ENCODE measurements at regions not wholly inside any gene's neighbourhood (a gene's known extent, or its start where the extent isn't known, plus 50 kb on each side); places are given as distances from the start of the nearest gene placed in this dataset.
"Not testable (repeated sequence)": the region's sequence is repeated elsewhere in the genome, so short reads cannot be mapped to it uniquely, and the experiment has no call there.

DNA sequence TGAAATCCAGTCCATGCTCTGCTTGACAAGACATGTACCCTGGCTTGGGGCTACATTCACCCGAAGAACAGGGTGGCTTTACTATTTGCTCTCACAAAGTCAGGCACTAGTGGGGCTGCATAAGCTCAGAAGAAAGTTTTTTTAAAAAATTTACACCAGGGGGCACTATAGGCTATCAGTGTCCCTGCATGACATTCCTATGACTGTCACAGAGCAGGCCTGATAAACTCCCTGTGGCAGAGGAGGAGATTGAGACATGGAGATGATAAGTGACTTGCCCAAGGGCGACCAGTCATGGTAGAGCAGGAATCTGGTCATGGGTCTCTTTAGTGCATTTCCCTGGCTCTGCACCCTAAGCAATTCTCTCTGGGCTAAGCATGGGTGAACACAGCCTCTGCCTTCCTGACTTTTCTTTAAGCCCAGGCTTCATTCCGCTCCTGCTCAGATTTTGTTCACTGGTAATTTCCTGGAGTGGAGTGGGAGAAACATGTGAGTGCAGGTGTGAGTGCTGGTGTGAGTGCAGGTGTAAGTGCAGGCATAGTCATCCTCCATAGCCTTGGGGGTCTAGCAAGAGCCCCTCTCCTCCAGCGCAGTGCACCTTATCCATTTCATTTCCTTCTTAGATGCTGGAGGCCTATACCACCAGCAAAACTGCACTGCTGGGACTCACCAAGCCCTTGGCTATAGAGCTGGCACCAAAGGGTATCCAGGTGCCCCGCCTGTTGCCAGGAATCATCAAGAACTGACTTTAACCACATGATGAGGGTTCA, 91.6 kb downstream of the DHRS2 start:
- no peaks in the 10 kb centered on the region for H3K27me3 Mint-ChIP-seq
- ATAC-seq (ENCODE audit: low read depth): no peak
- TF ChIP-seq, protein P1, sequence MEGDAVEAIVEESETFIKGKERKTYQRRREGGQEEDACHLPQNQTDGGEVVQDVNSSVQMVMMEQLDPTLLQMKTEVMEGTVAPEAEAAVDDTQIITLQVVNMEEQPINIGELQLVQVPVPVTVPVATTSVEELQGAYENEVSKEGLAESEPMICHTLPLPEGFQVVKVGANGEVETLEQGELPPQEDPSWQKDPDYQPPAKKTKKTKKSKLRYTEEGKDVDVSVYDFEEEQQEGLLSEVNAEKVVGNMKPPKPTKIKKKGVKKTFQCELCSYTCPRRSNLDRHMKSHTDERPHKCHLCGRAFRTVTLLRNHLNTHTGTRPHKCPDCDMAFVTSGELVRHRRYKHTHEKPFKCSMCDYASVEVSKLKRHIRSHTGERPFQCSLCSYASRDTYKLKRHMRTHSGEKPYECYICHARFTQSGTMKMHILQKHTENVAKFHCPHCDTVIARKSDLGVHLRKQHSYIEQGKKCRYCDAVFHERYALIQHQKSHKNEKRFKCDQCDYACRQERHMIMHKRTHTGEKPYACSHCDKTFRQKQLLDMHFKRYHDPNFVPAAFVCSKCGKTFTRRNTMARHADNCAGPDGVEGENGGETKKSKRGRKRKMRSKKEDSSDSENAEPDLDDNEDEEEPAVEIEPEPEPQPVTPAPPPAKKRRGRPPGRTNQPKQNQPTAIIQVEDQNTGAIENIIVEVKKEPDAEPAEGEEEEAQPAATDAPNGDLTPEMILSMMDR (IDR thresholded peaks at IDR 0.05): no peak
- POLR2A ChIA-PET: no interaction called here
- CTCF ChIA-PET: interaction anchor here (0.6 kb wide), 1 partner anchor 203 kb away, joined by 3 read pairs; no protein-coding TSS in a partner anchor
- no peaks in the 10 kb centered on the region for H3K9me3 Mint-ChIP-seq
- no peak for DNase-seq
- intact Hi-C loops (cut with micrococcal nuclease): no loop called here
- no peak overlapping the region for H3K27ac Mint-ChIP-seq
- no peaks in the 10 kb centered on the region for H3K36me3 Mint-ChIP-seq (ENCODE audit: low read depth)
- H3K4me1 Mint-ChIP-seq: no peaks in the 10 kb centered on the region
- no peak overlapping the region for H3K4me3 Mint-ChIP-seq

DNA sequence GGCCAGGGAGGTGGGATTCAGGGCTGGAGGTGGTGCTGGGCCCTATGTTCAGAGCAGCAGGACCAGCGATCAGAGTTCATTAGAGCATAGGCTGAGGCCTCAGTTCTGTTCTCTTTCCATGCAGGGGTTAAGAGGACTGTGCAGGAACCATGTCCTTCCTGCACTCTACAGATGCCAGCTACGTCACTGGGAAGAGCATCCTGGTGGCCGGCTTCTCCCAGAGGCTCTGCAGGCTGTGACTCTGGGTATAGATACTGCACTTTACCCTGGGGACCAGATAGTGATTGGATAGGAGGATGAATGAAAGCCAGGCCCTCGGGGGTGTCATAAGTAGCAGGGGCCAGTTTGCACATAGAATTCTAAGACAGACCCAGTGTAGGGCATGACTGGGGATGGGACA, 92.6 kb downstream of the DHRS2 start:
- ChIA-PET CTCF (no interaction called here), POLR2A (no interaction called here)
- no peak for ATAC-seq (ENCODE audit: low read depth)
- no peak overlapping the region for H3K27ac Mint-ChIP-seq
- DNase-seq: no peak
- intact Hi-C loops (cut with micrococcal nuclease): no loop called here
- H3K9me3 Mint-ChIP-seq: no peaks in the 10 kb centered on the region
- TF ChIP-seq, protein P1 (IDR thresholded peaks at IDR 0.05): no peak
- H3K4me1 Mint-ChIP-seq: no peaks in the 10 kb centered on the region
- no peak overlapping the region for H3K4me3 Mint-ChIP-seq
- H3K36me3 Mint-ChIP-seq (ENCODE audit: low read depth): no peaks in the 10 kb centered on the region
- H3K27me3 Mint-ChIP-seq: peaks cover 3% of the 10 kb centered on the region

DNA sequence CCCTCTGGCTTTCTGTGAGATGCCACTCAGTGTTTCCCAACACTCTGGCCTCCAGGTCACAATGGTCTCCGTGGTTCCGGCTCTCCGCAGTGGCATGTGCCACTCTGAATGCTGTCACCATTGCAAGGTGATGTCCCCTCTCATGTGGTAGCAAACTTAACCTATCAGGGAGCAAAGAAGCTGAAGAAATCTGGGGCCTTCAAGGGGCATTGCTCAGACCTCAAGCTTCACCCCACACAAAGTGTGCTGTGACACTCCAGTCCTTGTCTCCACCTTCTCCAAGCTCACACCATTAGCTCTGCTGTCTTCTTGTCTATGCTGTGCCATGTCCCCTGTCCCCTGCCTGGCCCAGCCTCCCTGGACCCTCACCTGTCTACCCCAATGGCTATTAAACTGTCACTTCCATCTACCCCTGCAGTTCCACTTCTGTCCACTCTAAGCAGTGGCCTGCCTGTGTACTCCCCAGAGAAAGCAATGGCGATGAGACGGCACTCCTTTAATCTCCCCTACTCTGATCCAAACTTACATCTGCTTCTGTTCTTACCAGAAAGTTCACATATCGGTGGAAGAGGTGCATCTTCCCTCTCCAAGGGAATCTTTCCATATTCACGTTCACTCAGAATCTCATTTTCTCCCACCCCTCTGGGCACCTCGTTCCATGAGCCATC, 93.7 kb downstream of the DHRS2 start:
- H3K36me3 Mint-ChIP-seq (ENCODE audit: low read depth): no peaks in the 10 kb centered on the region
- H3K27me3 Mint-ChIP-seq: peaks cover 3% of the 10 kb centered on the region
- no peaks in the 10 kb centered on the region for H3K4me1 Mint-ChIP-seq
- TF ChIP-seq, protein P1 (IDR thresholded peaks at IDR 0.05): no peak
- DNase-seq (no peak), ATAC-seq (ENCODE audit: low read depth) (no peak)
- peaks cover 3% of the 10 kb centered on the region for H3K9me3 Mint-ChIP-seq
- intact Hi-C loops (cut with micrococcal nuclease): no loop called here
- ChIA-PET POLR2A (no interaction called here), CTCF (no interaction called here)
- H3K27ac Mint-ChIP-seq: no peak overlapping the region
- no peak overlapping the region for H3K4me3 Mint-ChIP-seq

DNA sequence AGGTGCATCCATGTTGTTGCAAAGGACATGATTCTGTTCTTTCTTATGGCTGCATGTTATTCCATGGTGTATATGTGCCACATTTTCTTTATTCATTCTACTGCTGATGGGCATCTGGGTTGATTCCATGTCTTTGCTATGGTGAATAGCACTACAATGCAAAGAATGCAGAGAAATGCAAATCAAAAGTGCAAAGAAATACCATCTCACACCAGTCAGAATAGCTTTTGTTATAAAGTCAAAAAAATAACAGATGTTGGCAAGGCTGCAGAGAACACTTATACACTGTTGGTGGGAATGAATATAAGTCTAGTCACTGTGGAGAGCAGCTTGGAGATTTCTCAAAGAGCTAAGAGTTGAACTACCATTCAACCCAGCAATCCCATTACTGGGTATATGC, 99.2 kb downstream of the DHRS2 start:
- Mint-ChIP-seq H3K27ac (no peak overlapping the region), H3K9me3 (peaks cover 13% of the 10 kb centered on the region), H3K36me3 (ENCODE audit: low read depth) (no peaks in the 10 kb centered on the region), H3K4me1 (no peaks in the 10 kb centered on the region), H3K4me3 (no peak overlapping the region), H3K27me3 (peaks cover 3% of the 10 kb centered on the region)
- DNase-seq (no peak), ATAC-seq (ENCODE audit: low read depth) (no peak)
- intact Hi-C loops (cut with micrococcal nuclease): no loop called here
- ChIA-PET CTCF (no interaction called here), POLR2A (interaction anchor here (0.6 kb wide), 1 partner anchor 450 kb away, joined by 5 read pairs; no protein-coding TSS in a partner anchor)
- TF ChIP-seq, protein P1 (IDR thresholded peaks at IDR 0.05): no peak

DNA sequence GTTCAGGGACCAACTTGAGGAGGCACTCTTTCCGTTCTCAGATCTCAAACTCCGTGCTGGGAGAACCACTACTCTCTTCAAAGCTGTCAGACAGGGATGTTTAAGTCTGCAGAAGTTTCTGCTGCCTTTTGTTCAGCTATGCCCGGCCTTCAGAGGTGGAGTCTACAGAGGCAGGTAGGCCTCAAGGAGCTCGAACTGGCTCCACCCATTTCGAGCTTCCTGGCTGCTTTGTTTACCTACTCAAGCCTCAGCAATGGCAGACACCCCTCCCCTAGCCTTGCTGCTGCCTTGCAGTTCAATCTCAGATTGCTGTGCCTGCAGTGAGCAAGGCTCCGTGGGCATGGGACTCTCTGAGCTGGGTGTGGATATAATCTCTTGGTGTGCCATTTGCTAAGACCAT, 108.2 kb downstream of the DHRS2 start:
- H3K36me3 Mint-ChIP-seq (ENCODE audit: low read depth); POLR2A ChIA-PET; H3K9me3 Mint-ChIP-seq; H3K27ac Mint-ChIP-seq; H3K4me1 Mint-ChIP-seq; DNase-seq; intact Hi-C loops (cut with micrococcal nuclease); ATAC-seq (ENCODE audit: low read depth); H3K4me3 Mint-ChIP-seq; CTCF ChIA-PET: not testable (repeated sequence)
- H3K27me3 Mint-ChIP-seq: peaks cover 10% of the 10 kb centered on the region

All from activated B cell treated with CpG ODN at 0.5 μM for 24 hours (primary cell).